ENCODE measurements at regions not wholly inside any gene's neighbourhood (a gene's known extent, or its start where the extent isn't known, plus 50 kb on each side); places are given as distances from the start of the nearest gene placed in this dataset.

- FAIRE-seq = no peak
- Histone ChIP-seq H3K9ac (ENCODE audit: low read length) (no peak overlapping the region), H4K20me1 (ENCODE audit: insufficient read depth, low read length) (no peaks in the 10 kb centered on the region), H2AFZ (ENCODE audit: low read depth, low read length) (no peak overlapping the region), H3K27ac (ENCODE audit: low read depth, low read length) (no peak overlapping the region), H3K9me3 (ENCODE audit: insufficient read depth, low read depth, low read length) (peaks cover 10% of the 10 kb centered on the region), H3K4me1 (ENCODE audit: insufficient read depth, low read length) (no peaks in the 10 kb centered on the region), H3K4me2 (ENCODE audit: low read length) (no peak overlapping the region), H3K36me3 (ENCODE audit: insufficient read depth, low read length) (no peaks in the 10 kb centered on the region), H3K4me3 (ENCODE audit: insufficient read depth, low read depth, low read length) (no peak overlapping the region), H3K79me2 (ENCODE audit: insufficient read depth, low read length) (no peaks in the 10 kb centered on the region), H3K27me3 (ENCODE audit: insufficient read depth, low read length) (no peaks in the 10 kb centered on the region)
- no peak overlapping the region for H3K4me3 Mint-ChIP-seq (ENCODE audit: unreplicated experiment)
- no peak for DNase-seq (ENCODE audit: low read depth)
- no peak for TF ChIP-seq CTCF (IDR thresholded peaks at IDR 0.05; ENCODE audit: insufficient read depth, low read depth, low read length)
- no peak for TF ChIP-seq EZH2 (IDR thresholded peaks at IDR 0.05; ENCODE audit: insufficient read depth, low read length)
- H3K27me3 Mint-ChIP-seq (ENCODE audit: low read depth, unreplicated experiment) = peaks cover 23% of the 10 kb centered on the region
- no peak overlapping the region for H3K27ac Mint-ChIP-seq (ENCODE audit: unreplicated experiment)
- H3K4me1 Mint-ChIP-seq (ENCODE audit: low read depth, unreplicated experiment) = no peaks in the 10 kb centered on the region
- no peaks in the 10 kb centered on the region for H3K36me3 Mint-ChIP-seq (ENCODE audit: low read depth, unreplicated experiment)
- peaks cover 13% of the 10 kb centered on the region for H3K9me3 Mint-ChIP-seq (ENCODE audit: unreplicated experiment)
Observed at GRCh38 chr6:170035044-170035443, 255.8 kb downstream of the DLL1 start.

GRCh38 chr6:170034294-170034693, 256.6 kb downstream of the DLL1 start:
- FAIRE-seq (no peak), DNase-seq (ENCODE audit: low read depth) (no peak)
- Mint-ChIP-seq H3K36me3 (ENCODE audit: low read depth, unreplicated experiment) (no peaks in the 10 kb centered on the region), H3K4me3 (ENCODE audit: unreplicated experiment) (no peak overlapping the region), H3K27ac (ENCODE audit: unreplicated experiment) (no peak overlapping the region), H3K4me1 (ENCODE audit: low read depth, unreplicated experiment) (no peaks in the 10 kb centered on the region), H3K27me3 (ENCODE audit: low read depth, unreplicated experiment) (peaks cover 21% of the 10 kb centered on the region), H3K9me3 (ENCODE audit: unreplicated experiment) (peaks cover 13% of the 10 kb centered on the region)
- no peak overlapping the region for H3K27ac ChIP-seq (ENCODE audit: low read depth, low read length)
- peaks cover 13% of the 10 kb centered on the region for H3K9me3 ChIP-seq (ENCODE audit: insufficient read depth, low read depth, low read length)
- H3K9ac ChIP-seq (ENCODE audit: low read length) = no peak overlapping the region
- TF ChIP-seq EZH2 (IDR thresholded peaks at IDR 0.05; ENCODE audit: insufficient read depth, low read length) (no peak), CTCF (IDR thresholded peaks at IDR 0.05; ENCODE audit: insufficient read depth, low read depth, low read length) (no peak)
- no peak overlapping the region for H3K4me3 ChIP-seq (ENCODE audit: insufficient read depth, low read depth, low read length)
- H3K36me3 ChIP-seq (ENCODE audit: insufficient read depth, low read length) = no peaks in the 10 kb centered on the region
- no peak overlapping the region for H2AFZ ChIP-seq (ENCODE audit: low read depth, low read length)
- no peaks in the 10 kb centered on the region for H4K20me1 ChIP-seq (ENCODE audit: insufficient read depth, low read length)
- no peak overlapping the region for H3K4me2 ChIP-seq (ENCODE audit: low read length)
- H3K27me3 ChIP-seq (ENCODE audit: insufficient read depth, low read length) = no peaks in the 10 kb centered on the region
- no peaks in the 10 kb centered on the region for H3K4me1 ChIP-seq (ENCODE audit: insufficient read depth, low read length)
- H3K79me2 ChIP-seq (ENCODE audit: insufficient read depth, low read length) = no peaks in the 10 kb centered on the region

GRCh38 chr6:170033666-170034065, 257.2 kb downstream of the DLL1 start:
- H3K27ac ChIP-seq (ENCODE audit: low read depth, low read length) = no peak overlapping the region
- H3K9ac ChIP-seq (ENCODE audit: low read length) = no peak overlapping the region
- no peak for FAIRE-seq
- no peak for DNase-seq (ENCODE audit: low read depth)
- peaks cover 13% of the 10 kb centered on the region for H3K9me3 Mint-ChIP-seq (ENCODE audit: unreplicated experiment)
- no peak overlapping the region for H3K27ac Mint-ChIP-seq (ENCODE audit: unreplicated experiment)
- H4K20me1 ChIP-seq (ENCODE audit: insufficient read depth, low read length) = no peaks in the 10 kb centered on the region
- no peaks in the 10 kb centered on the region for H3K79me2 ChIP-seq (ENCODE audit: insufficient read depth, low read length)
- no peak overlapping the region for H3K4me2 ChIP-seq (ENCODE audit: low read length)
- H3K36me3 ChIP-seq (ENCODE audit: insufficient read depth, low read length) = no peaks in the 10 kb centered on the region
- H3K27me3 Mint-ChIP-seq (ENCODE audit: low read depth, unreplicated experiment) = peaks cover 21% of the 10 kb centered on the region
- no peaks in the 10 kb centered on the region for H3K4me1 ChIP-seq (ENCODE audit: insufficient read depth, low read length)
- TF ChIP-seq EZH2 (IDR thresholded peaks at IDR 0.05; ENCODE audit: insufficient read depth, low read length) (no peak), CTCF (IDR thresholded peaks at IDR 0.05; ENCODE audit: insufficient read depth, low read depth, low read length) (no peak)
- no peaks in the 10 kb centered on the region for H3K4me1 Mint-ChIP-seq (ENCODE audit: low read depth, unreplicated experiment)
- peaks cover 13% of the 10 kb centered on the region for H3K9me3 ChIP-seq (ENCODE audit: insufficient read depth, low read depth, low read length)
- no peak overlapping the region for H3K4me3 ChIP-seq (ENCODE audit: insufficient read depth, low read depth, low read length)
- no peaks in the 10 kb centered on the region for H3K27me3 ChIP-seq (ENCODE audit: insufficient read depth, low read length)
- H3K4me3 Mint-ChIP-seq (ENCODE audit: unreplicated experiment) = no peak overlapping the region
- no peaks in the 10 kb centered on the region for H3K36me3 Mint-ChIP-seq (ENCODE audit: low read depth, unreplicated experiment)
- no peak overlapping the region for H2AFZ ChIP-seq (ENCODE audit: low read depth, low read length)

All from astrocyte (in vitro differentiated cells and primary cell).